IMR-90 (cell line): ENCODE measurements at regions not wholly inside any gene's neighbourhood (a gene's known extent, or its start where the extent isn't known, plus 50 kb on each side); places are given as distances from the start of the nearest gene placed in this dataset.

Source experiments
- ATAC-seq: fragments of 200-7000 bp; cut with Tn5 transposase; 2 replicates; pipeline ENCODE4 v1.9.1; 2020; ENCODE audit warnings: low read depth, mild to moderate bottlenecking, moderate library complexity
- BruUV-seq: library from RNA; stranded (reverse); fragments of 400-500 nt; replicated peaks from 2 replicates; lab custom pipeline; 2021; lab: Mats Ljungman, UMichigan
- CTCF ChIA-PET: fragments of 300-600 bp; formaldehyde crosslinking; extraction: SDS; loops from one replicate; lab custom pipeline; 2021; ENCODE audit warnings: antibody characterized with exemption; lab: Yijun Ruan, JAX
- POLR2A ChIA-PET: fragments of 300-600 bp; sonication (Branson Sonifier 250); formaldehyde crosslinking; loops from one replicate; lab custom pipeline; 2022; ENCODE audit warnings: antibody characterized with exemption; ENCODE audit not compliant: unreplicated experiment; lab: Charles Lee
- DNase-seq: peaks from one replicate; pipeline ENCODE4 v3.0.0; 2013
- H2AFZ ChIP-seq: replicated peaks from 2 replicates; pipeline ENCODE3; 2013; ENCODE audit warnings: low read length, mild to moderate bottlenecking; ENCODE audit not compliant: poor library complexity
- H2AK5ac ChIP-seq: 2 replicates; pipeline ENCODE4 v1.6.1; 2013; ENCODE audit warnings: low read depth, low read length, inconsistent platforms
- H2AK9ac ChIP-seq: replicated peaks from 2 replicates; pipeline ENCODE3; 2013; ENCODE audit warnings: mild to moderate bottlenecking, low read depth, low read length, moderate library complexity; ENCODE audit not compliant: poor library complexity
- H2BK120ac ChIP-seq: 2 replicates; pipeline ENCODE4 v1.6.1; 2013; ENCODE audit warnings: low read depth, low read length, inconsistent platforms
- H2BK15ac ChIP-seq: 3 replicates; pipeline ENCODE4 v1.6.1; 2013; ENCODE audit warnings: low read depth, low read length, inconsistent platforms
- H2BK20ac ChIP-seq: 2 replicates; pipeline ENCODE4 v1.6.1; 2013; ENCODE audit warnings: low read depth, mild to moderate bottlenecking, inconsistent platforms, low read length, moderate library complexity
- H2BK5ac ChIP-seq: 2 replicates; pipeline ENCODE4 v1.6.1; 2013; ENCODE audit warnings: mild to moderate bottlenecking, low read depth, low read length, inconsistent platforms; ENCODE audit not compliant: poor library complexity, severe bottlenecking
- H3K14ac ChIP-seq: replicated peaks from 2 replicates; pipeline ENCODE4 v1.6.1; 2013; ENCODE audit warnings: low read depth, low read length, inconsistent platforms
- H3K18ac ChIP-seq: 2 replicates; pipeline ENCODE4 v1.6.1; 2013; ENCODE audit warnings: low read depth, low read length, control low read depth
- H3K23ac ChIP-seq: 2 replicates; pipeline ENCODE4 v1.6.1; 2013; ENCODE audit warnings: low read depth, low read length, inconsistent platforms
- H3K27ac ChIP-seq: 2 replicates; pipeline ENCODE4 v1.5.1; 2013; ENCODE audit warnings: mild to moderate bottlenecking, control low read depth, low read length; ENCODE audit not compliant: insufficient read depth
- H3K27me3 ChIP-seq: 2 replicates; pipeline ENCODE4 v1.6.1; 2013; ENCODE audit warnings: low read length; ENCODE audit not compliant: control insufficient read depth, insufficient read depth
- H3K36me3 ChIP-seq: 2 replicates; pipeline ENCODE4 v1.6.1; 2013; ENCODE audit warnings: low read length, mixed read lengths; ENCODE audit not compliant: control insufficient read depth, insufficient read depth
- H3K4ac ChIP-seq: 2 replicates; pipeline ENCODE4 v1.6.1; 2013; ENCODE audit warnings: low read depth, low read length, inconsistent platforms
- H3K4me1 ChIP-seq: 2 replicates; pipeline ENCODE4 v1.6.1; 2013; ENCODE audit warnings: low read length, mixed read lengths; ENCODE audit not compliant: control insufficient read depth, insufficient read depth
- H3K4me2 ChIP-seq: 2 replicates; pipeline ENCODE4 v1.6.1; 2013; ENCODE audit warnings: low read depth, mild to moderate bottlenecking, control low read depth, low read length, moderate library complexity
- H3K4me3 ChIP-seq: 2 replicates; pipeline ENCODE4 v1.5.1; 2013; ENCODE audit warnings: low read depth, mild to moderate bottlenecking, control low read depth, low read length, moderate library complexity; ENCODE audit not compliant: insufficient read depth
- H3K56ac ChIP-seq: 2 replicates; pipeline ENCODE4 v1.6.1; 2013; ENCODE audit warnings: low read length, inconsistent platforms; ENCODE audit not compliant: insufficient read depth; ENCODE audit errors: extremely low read depth
- H3K79me1 ChIP-seq, 2 experiments: 2 replicates each; pipeline ENCODE4 v1.6.1; 2013; ENCODE audit warnings: low read length in 2 of 2, inconsistent platforms in 1 of 2, low read depth in 1 of 2
- H3K9ac ChIP-seq: 2 replicates; pipeline ENCODE4 v1.6.1; 2013; ENCODE audit warnings: low read depth, low read length, control low read depth
- H3K9me1 ChIP-seq: 2 replicates; pipeline ENCODE4 v1.6.1; 2013; ENCODE audit warnings: low read length, inconsistent platforms; ENCODE audit not compliant: insufficient read depth
- H3K9me3 ChIP-seq: 2 replicates; pipeline ENCODE4 v1.6.1; 2013; ENCODE audit warnings: low read length; ENCODE audit not compliant: control insufficient read depth, insufficient read depth
- H4K20me1 ChIP-seq: 2 replicates; pipeline ENCODE4 v1.6.1; 2013; ENCODE audit warnings: low read length, inconsistent platforms; ENCODE audit not compliant: insufficient read depth
- H4K5ac ChIP-seq: 2 replicates; pipeline ENCODE4 v1.6.1; 2013; ENCODE audit warnings: mild to moderate bottlenecking, low read depth, low read length, control low read depth
- H4K8ac ChIP-seq, 2 experiments: 2 replicates each; pipeline ENCODE4 v1.6.1; 2013; ENCODE audit warnings: low read depth in 2 of 2, low read length in 2 of 2, control low read depth in 1 of 2, inconsistent platforms in 1 of 2
- H4K91ac ChIP-seq: 2 replicates; pipeline ENCODE4 v1.6.1; 2013; ENCODE audit warnings: low read depth, low read length, inconsistent platforms; ENCODE audit not compliant: insufficient read depth
- CEBPB ChIP-seq: IDR thresholded peaks from 2 replicates; pipeline ENCODE4 v1.6.1; 2012; ENCODE audit warnings: low read depth, low read length, improper control_type of control experiment
- RCOR1 ChIP-seq: IDR thresholded peaks from 2 replicates; pipeline ENCODE4 v1.6.1; 2012; ENCODE audit warnings: mild to moderate bottlenecking, low read length, improper control_type of control experiment; ENCODE audit not compliant: insufficient replicate concordance
- dilution Hi-C: fragments of 300-500 bp; cut with HindIII; formaldehyde crosslinking; loops from one replicate; pipeline ENCODE4 v1.14.3; 2018; ENCODE audit warnings: low sequenced_read_pairs; ENCODE audit not compliant: unreplicated experiment
- in situ Hi-C: fragments of 300-500 bp; cut with MboI; formaldehyde crosslinking; loops from 3 replicates; pipeline ENCODE4 v1.14.3; 2019; ENCODE audit warnings: low sequenced_read_pairs, inconsistent platforms, mixed read lengths
- intact Hi-C: fragments of 100-400 bp; cut with micrococcal nuclease; formaldehyde crosslinking; loops from 2 replicates; pipeline ENCODE4 v1.10.0; 2022
- TF ChIP-seq, protein P1 (sequence below): fragments of 150-350 bp; IDR thresholded peaks from 2 replicates; pipeline ENCODE4 v1.6.1; 2016; ENCODE audit warnings: low read depth, mild to moderate bottlenecking, low read length, moderate library complexity, borderline replicate concordance

DNA sequence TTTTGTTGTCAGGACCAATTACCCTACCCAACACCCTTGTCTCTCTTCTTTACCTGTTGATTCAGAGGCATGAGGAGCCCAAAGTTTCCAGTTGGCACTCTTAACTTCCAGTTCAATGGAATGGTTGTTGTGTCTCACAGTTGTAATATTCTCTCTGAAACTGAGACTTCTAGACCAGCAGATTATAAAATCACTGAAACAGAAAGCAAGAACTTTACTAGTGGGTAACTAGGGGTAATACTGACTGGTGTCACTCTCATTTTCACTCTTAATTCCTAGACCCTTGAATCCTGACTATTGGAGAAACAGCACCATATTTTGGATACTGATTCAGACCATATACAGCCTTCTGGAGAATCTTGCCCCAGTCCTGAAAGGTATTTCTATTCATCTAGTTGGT is 140.2 kb upstream of the MMS22L start:
- no peak overlapping the region for H3K4me3 ChIP-seq
- no peak overlapping the region for H3K56ac ChIP-seq
- no peaks in the 10 kb centered on the region for H3K36me3 ChIP-seq
- H3K18ac ChIP-seq: no peak overlapping the region
- no peak for DNase-seq
- no peak overlapping the region for H4K91ac ChIP-seq
- CTCF ChIA-PET: no interaction called here
- no peaks in the 10 kb centered on the region for H3K9me1 ChIP-seq
- no peak for ATAC-seq
- H3K9ac ChIP-seq: no peak overlapping the region
- no peak overlapping the region for H2BK120ac ChIP-seq
- no peak overlapping the region for H2AK9ac ChIP-seq
- H2AFZ ChIP-seq: no peak overlapping the region
- H2AK5ac ChIP-seq: no peak overlapping the region
- no peak overlapping the region for H4K5ac ChIP-seq
- POLR2A ChIA-PET: no interaction called here
- no TSS peak for BruUV-seq
- no peak overlapping the region for H2BK5ac ChIP-seq
- no peak overlapping the region for H4K8ac ChIP-seq
- H3K27ac ChIP-seq: no peak overlapping the region
- H3K4me2 ChIP-seq: no peak overlapping the region
- H2BK20ac ChIP-seq: no peak overlapping the region
- H3K79me1 ChIP-seq: no peaks in the 10 kb centered on the region
- H3K4me1 ChIP-seq: no peaks in the 10 kb centered on the region
- in situ Hi-C loops: no loop called here
- no peaks in the 10 kb centered on the region for H3K9me3 ChIP-seq
- H4K20me1 ChIP-seq: no peaks in the 10 kb centered on the region
- no peak overlapping the region for H3K23ac ChIP-seq
- intact Hi-C loops: no loop called here
- dilution Hi-C loops: no loop called here
- H2BK15ac ChIP-seq: no peak overlapping the region
- no peak overlapping the region for H3K4ac ChIP-seq
- no peaks in the 10 kb centered on the region for H3K27me3 ChIP-seq
- H3K14ac ChIP-seq: no peak overlapping the region
- TF ChIP-seq RCOR1 (no peak), CEBPB (no peak)
- TF ChIP-seq, protein P1, sequence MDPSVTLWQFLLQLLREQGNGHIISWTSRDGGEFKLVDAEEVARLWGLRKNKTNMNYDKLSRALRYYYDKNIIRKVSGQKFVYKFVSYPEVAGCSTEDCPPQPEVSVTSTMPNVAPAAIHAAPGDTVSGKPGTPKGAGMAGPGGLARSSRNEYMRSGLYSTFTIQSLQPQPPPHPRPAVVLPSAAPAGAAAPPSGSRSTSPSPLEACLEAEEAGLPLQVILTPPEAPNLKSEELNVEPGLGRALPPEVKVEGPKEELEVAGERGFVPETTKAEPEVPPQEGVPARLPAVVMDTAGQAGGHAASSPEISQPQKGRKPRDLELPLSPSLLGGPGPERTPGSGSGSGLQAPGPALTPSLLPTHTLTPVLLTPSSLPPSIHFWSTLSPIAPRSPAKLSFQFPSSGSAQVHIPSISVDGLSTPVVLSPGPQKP: no peak
